Medulla oblongata (tissue), 1 donor: ENCODE measurements at regions not wholly inside any gene's neighbourhood (a gene's known extent, or its start where the extent isn't known, plus 50 kb on each side); places are given as distances from the start of the nearest gene placed in this dataset.
"Not testable (repeated sequence)": the region's sequence is repeated elsewhere in the genome, so short reads cannot be mapped to it uniquely, and the experiment has no call there.

Experiments
- DNase-seq: peaks from one replicate; pipeline ENCODE4 v3.0.0-alpha.2; 2015; ENCODE audit errors: extremely low spot score

GRCh38 chr10:9828110-9828509 is 1189.6 kb upstream of the CELF2 start:
- no peak for DNase-seq

GRCh38 chr10:9833942-9834341 is 1183.7 kb upstream of the CELF2 start:
- DNase-seq = no peak

GRCh38 chr10:9834434-9834833 is 1183.2 kb upstream of the CELF2 start:
- no peak for DNase-seq

GRCh38 chr10:9845075-9845474 is 1172.6 kb upstream of the CELF2 start:
- no peak for DNase-seq

- no peak for DNase-seq
Measured at GRCh38 chr10:9848278-9848677, 1169.4 kb upstream of the CELF2 start.

GRCh38 chr10:9848981-9849380 is 1168.7 kb upstream of the CELF2 start:
- DNase-seq = no peak

- DNase-seq = no peak
Measured at GRCh38 chr10:9850415-9850814, 1167.3 kb upstream of the CELF2 start.

- DNase-seq = no peak
Measured at GRCh38 chr10:9851808-9852207, 1165.9 kb upstream of the CELF2 start.

- DNase-seq = peak; percentile 2
Measured at GRCh38 chr10:9853405-9854355, 1164.0 kb upstream of the CELF2 start.

- not testable (repeated sequence) for DNase-seq
Measured at GRCh38 chr10:9855451-9855850, 1162.2 kb upstream of the CELF2 start.

- no peak for DNase-seq
Measured at GRCh38 chr10:9858816-9859215, 1158.9 kb upstream of the CELF2 start.

GRCh38 chr10:9860045-9860444 is 1157.6 kb upstream of the CELF2 start:
- no peak for DNase-seq

GRCh38 chr10:9863559-9864121 is 1154.0 kb upstream of the CELF2 start:
- no peak for DNase-seq

GRCh38 chr10:9868499-9868898 is 1149.2 kb upstream of the CELF2 start:
- DNase-seq = no peak

- DNase-seq = no peak
Measured at GRCh38 chr10:9869205-9869604, 1148.5 kb upstream of the CELF2 start.

- no peak for DNase-seq
Measured at GRCh38 chr10:9869606-9870176, 1148.0 kb upstream of the CELF2 start.

- no peak for DNase-seq
Measured at GRCh38 chr10:9875353-9875752, 1142.3 kb upstream of the CELF2 start.

- no peak for DNase-seq
Measured at GRCh38 chr10:9877978-9878377, 1139.7 kb upstream of the CELF2 start.

- no peak for DNase-seq
Measured at GRCh38 chr10:9878383-9878782, 1139.3 kb upstream of the CELF2 start.

- no peak for DNase-seq
Measured at GRCh38 chr10:9885761-9886160, 1131.9 kb upstream of the CELF2 start.

- no peak for DNase-seq
Measured at GRCh38 chr10:9886772-9887171, 1130.9 kb upstream of the CELF2 start.

- DNase-seq = no peak
Measured at GRCh38 chr10:9895453-9895852, 1122.2 kb upstream of the CELF2 start.

- no peak for DNase-seq
Measured at GRCh38 chr10:9895981-9896380, 1121.7 kb upstream of the CELF2 start.
